ENCODE measurements at regions not wholly inside any gene's neighbourhood (a gene's known extent, or its start where the extent isn't known, plus 50 kb on each side); places are given as distances from the start of the nearest gene placed in this dataset.

DNA sequence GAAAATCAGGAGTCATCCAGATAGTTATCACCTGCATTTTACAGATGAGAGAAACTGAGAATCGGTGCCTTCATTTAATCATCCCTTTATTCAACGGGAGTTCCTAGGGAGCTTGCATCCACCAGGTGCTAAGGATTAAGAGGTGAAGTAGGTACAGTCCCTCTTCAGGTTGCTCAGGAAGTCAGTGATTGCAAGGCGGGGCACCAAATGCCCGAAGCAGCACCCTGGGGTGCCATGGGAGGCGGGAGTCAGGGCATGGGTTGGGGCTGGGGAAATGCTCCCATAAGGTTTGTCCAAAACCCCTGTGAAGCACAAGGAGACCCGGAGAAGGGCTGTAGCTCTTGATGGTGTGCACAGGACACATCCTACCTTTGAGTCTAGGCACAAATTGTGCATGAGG, 98.8 kb upstream of the KLF4 start:
- TF ChIP-seq, protein P1, sequence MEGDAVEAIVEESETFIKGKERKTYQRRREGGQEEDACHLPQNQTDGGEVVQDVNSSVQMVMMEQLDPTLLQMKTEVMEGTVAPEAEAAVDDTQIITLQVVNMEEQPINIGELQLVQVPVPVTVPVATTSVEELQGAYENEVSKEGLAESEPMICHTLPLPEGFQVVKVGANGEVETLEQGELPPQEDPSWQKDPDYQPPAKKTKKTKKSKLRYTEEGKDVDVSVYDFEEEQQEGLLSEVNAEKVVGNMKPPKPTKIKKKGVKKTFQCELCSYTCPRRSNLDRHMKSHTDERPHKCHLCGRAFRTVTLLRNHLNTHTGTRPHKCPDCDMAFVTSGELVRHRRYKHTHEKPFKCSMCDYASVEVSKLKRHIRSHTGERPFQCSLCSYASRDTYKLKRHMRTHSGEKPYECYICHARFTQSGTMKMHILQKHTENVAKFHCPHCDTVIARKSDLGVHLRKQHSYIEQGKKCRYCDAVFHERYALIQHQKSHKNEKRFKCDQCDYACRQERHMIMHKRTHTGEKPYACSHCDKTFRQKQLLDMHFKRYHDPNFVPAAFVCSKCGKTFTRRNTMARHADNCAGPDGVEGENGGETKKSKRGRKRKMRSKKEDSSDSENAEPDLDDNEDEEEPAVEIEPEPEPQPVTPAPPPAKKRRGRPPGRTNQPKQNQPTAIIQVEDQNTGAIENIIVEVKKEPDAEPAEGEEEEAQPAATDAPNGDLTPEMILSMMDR (IDR thresholded peaks at IDR 0.05) = no peak
- TF ChIP-seq POLR2A (IDR thresholded peaks at IDR 0.05) = no peak

Measured in adrenal gland (tissue), 5 donors.